ENCODE measurements at regions not wholly inside any gene's neighbourhood (a gene's known extent, or its start where the extent isn't known, plus 50 kb on each side); places are given as distances from the start of the nearest gene placed in this dataset.

- DNase-seq, result no peak
- no peak for TF ChIP-seq CTCF (IDR thresholded peaks at IDR 0.05; ENCODE audit: low read depth, low read length)
Measured at GRCh38 chr3:94996743-94997142, 933.9 kb downstream of the NSUN3 start.

DNA sequence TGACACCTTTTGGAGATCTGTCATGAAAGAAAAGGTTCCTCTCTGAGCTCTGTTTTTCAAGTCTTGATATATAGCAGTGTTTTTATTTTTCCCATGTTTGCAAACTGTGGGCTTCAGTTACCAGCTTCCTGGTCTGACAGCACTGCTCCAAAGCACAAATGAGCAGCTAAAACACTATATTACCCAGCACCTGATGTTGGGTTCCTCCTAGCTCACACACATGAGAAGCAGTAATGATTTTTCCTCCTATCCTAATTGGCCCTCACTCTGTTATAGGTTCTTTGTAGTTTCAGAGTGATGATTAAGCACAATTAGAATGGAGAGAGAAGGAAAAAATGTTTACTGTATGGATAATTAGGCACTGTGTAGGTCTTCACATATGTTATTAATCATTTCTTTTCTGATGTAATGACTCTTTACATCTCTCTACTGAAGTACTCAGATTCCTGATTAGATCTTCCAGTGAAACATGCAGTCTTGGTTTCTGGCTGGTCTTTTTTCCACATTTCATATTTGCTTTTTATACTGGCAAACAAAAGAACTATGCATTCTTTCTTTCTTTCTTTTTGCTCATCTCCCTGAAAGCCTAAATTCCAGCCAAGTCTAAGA, 939.7 kb downstream of the NSUN3 start:
- DNase-seq, result no peak

More at GRCh38 chr3:94996743-94997142, 933.9 kb downstream of the NSUN3 start:
- no peak overlapping the region for H3K4me3 ChIP-seq (ENCODE audit: low read depth, low read length)
- H3K9me3 ChIP-seq (ENCODE audit: severe bottlenecking), result no peaks in the 10 kb centered on the region
- no peaks in the 10 kb centered on the region for H3K36me3 ChIP-seq
- H3K27ac ChIP-seq, result no peak overlapping the region
- peaks cover 22% of the 10 kb centered on the region for H3K27me3 ChIP-seq (ENCODE audit: insufficient read depth, low read depth, severe bottlenecking)

DNA sequence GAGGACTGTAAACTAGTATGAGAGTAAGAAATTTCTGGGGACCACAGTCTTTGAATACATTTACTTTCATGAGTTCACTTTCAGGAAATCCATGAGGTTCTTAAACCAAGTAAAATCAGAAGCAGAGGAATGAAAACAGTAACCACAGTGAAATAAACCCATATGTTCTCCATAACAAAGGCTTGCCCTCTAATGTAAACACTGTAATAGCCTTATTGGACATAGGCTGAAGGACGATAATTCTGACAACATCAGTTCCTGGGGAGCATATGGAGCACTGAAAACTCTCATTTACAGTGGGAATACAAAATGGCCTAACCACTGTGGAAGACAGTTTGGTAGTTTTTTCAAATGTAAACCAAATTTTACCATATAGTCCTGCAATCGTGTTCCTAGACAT, 965.8 kb downstream of the NSUN3 start:
- Histone ChIP-seq H3K4me3 (ENCODE audit: low read depth, low read length) (no peak overlapping the region), H3K27me3 (ENCODE audit: insufficient read depth, low read depth, severe bottlenecking) (peaks cover 27% of the 10 kb centered on the region), H3K9me3 (ENCODE audit: severe bottlenecking) (no peaks in the 10 kb centered on the region), H3K36me3 (no peaks in the 10 kb centered on the region), H3K27ac (no peak overlapping the region)
- DNase-seq, result no peak
- no peak for TF ChIP-seq CTCF (IDR thresholded peaks at IDR 0.05; ENCODE audit: low read depth, low read length)

More for the DNA sequence above, 939.7 kb downstream of the NSUN3 start:
- H3K4me3 ChIP-seq (ENCODE audit: low read depth, low read length), result no peak overlapping the region
- H3K27ac ChIP-seq, result no peak overlapping the region
- TF ChIP-seq CTCF (IDR thresholded peaks at IDR 0.05; ENCODE audit: low read depth, low read length), result no peak
- peaks cover 9% of the 10 kb centered on the region for H3K27me3 ChIP-seq (ENCODE audit: insufficient read depth, low read depth, severe bottlenecking)
- no peaks in the 10 kb centered on the region for H3K36me3 ChIP-seq
- no peaks in the 10 kb centered on the region for H3K9me3 ChIP-seq (ENCODE audit: severe bottlenecking)

DNA sequence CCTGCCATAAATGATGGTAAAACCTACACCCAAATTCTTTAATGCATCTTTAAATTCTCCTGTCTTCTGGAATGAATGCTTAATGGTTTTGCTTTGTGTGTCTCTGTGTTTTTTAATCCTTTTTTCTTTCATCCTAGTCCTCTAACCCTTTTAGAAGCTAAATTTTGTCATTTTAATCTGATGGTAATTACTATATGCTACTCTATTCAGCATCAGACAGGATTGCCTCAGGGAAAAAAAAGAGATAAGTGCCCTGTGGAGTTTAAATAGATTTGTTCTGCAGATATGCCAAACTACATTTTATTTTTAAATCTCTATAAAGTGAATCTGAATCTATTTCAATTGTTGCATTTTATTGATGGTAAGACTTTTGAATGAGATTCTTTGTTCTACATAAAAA, 966.8 kb downstream of the NSUN3 start:
- Histone ChIP-seq H3K27ac (no peak overlapping the region), H3K9me3 (ENCODE audit: severe bottlenecking) (no peaks in the 10 kb centered on the region)
- TF ChIP-seq CTCF (IDR thresholded peaks at IDR 0.05; ENCODE audit: low read depth, low read length), result no peak

DNA sequence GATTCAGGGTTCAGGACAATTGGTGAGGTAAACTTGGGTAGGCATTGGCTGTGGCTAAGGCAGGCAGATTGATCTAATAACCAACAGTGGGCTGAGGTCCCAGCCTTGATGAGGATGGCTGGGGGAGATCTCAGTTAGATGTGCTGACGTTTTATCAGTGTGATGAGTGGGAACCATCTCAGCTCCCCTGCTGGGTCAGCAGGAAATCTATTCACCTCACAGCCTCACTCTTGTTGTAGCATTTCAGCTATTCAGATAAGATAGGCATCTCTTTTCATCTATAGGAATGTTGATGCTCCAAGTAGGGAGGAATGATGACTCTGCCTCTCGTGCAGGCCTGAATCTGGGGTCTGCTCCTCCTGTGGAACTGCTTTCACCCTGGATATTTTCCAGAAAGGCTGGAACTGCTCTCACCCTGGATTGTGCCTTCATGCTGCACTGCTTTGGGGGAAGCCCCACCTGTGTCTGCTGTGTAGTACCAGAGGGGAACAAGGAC, 973.7 kb downstream of the NSUN3 start:
- Histone ChIP-seq H3K9me3 (ENCODE audit: severe bottlenecking) (no peaks in the 10 kb centered on the region), H3K36me3 (no peaks in the 10 kb centered on the region), H3K27me3 (ENCODE audit: insufficient read depth, low read depth, severe bottlenecking) (peaks cover 42% of the 10 kb centered on the region), H3K4me3 (ENCODE audit: low read depth, low read length) (no peak overlapping the region), H3K27ac (no peak overlapping the region)
- no peak for DNase-seq
- TF ChIP-seq CTCF (IDR thresholded peaks at IDR 0.05; ENCODE audit: low read depth, low read length), result no peak

More for the DNA sequence above, 966.8 kb downstream of the NSUN3 start:
- no peaks in the 10 kb centered on the region for H3K36me3 ChIP-seq
- H3K4me3 ChIP-seq (ENCODE audit: low read depth, low read length), result no peak overlapping the region
- DNase-seq, result no peak
- H3K27me3 ChIP-seq (ENCODE audit: insufficient read depth, low read depth, severe bottlenecking), result peaks cover 34% of the 10 kb centered on the region

- H3K4me3 ChIP-seq (ENCODE audit: low read depth, low read length), result no peak overlapping the region
Measured at GRCh38 chr3:95037097-95037496, 974.2 kb downstream of the NSUN3 start.

More at GRCh38 chr3:95037097-95037496, 974.2 kb downstream of the NSUN3 start:
- Histone ChIP-seq H3K27me3 (ENCODE audit: insufficient read depth, low read depth, severe bottlenecking) (peaks cover 42% of the 10 kb centered on the region), H3K36me3 (no peaks in the 10 kb centered on the region), H3K27ac (no peak overlapping the region), H3K9me3 (ENCODE audit: severe bottlenecking) (no peaks in the 10 kb centered on the region)
- DNase-seq, result no peak
- TF ChIP-seq CTCF (IDR thresholded peaks at IDR 0.05; ENCODE audit: low read depth, low read length), result no peak
